HCT116 (cell line): ENCODE measurements at regions not wholly inside any gene's neighbourhood (a gene's known extent, or its start where the extent isn't known, plus 50 kb on each side); places are given as distances from the start of the nearest gene placed in this dataset.
"Not testable (repeated sequence)": the region's sequence is repeated elsewhere in the genome, so short reads cannot be mapped to it uniquely, and the experiment has no call there.

Source experiments
- ATAC-seq: fragments of 200-7000 bp; cut with Tn5 transposase; 2 replicates; pipeline ENCODE4 v1.9.1; 2020; ENCODE audit warnings: mild to moderate bottlenecking, moderate library complexity
- BruUV-seq: library from RNA; stranded (reverse); fragments of 400-500 nt; replicated peaks from 2 replicates; lab custom pipeline; 2021; lab: Mats Ljungman, UMichigan
- CTCF ChIA-PET: fragments of 300-600 bp; sonication (Branson Sonifier 250); formaldehyde crosslinking; loops from one replicate; lab custom pipeline; 2021; ENCODE audit warnings: antibody characterized with exemption; lab: Charles Lee
- POLR2A ChIA-PET: fragments of 300-600, 350-600 bp; sonication (Branson Sonifier 250); formaldehyde crosslinking; loops from one replicate; lab custom pipeline; 2021; ENCODE audit warnings: antibody characterized with exemption; lab: Charles Lee
- RAD21 ChIA-PET, 2 experiments: fragments of 300-600 bp; sonication (Branson Sonifier 250); formaldehyde crosslinking; loops; one replicate each; lab custom pipeline; 2023; ENCODE audit warnings: low total read pairs in 2 of 2; ENCODE audit not compliant: uncharacterized antibody in 2 of 2, unreplicated experiment in 2 of 2, low non-redundant PET in 1 of 2; lab: Charles Lee
- DNase-seq: peaks from one replicate; pipeline ENCODE4 v3.0.0-alpha.2; 2010; ENCODE audit warnings: low read depth, low spot score
- H2AFZ ChIP-seq: fragments of 200-600 bp; shearing (Covaris generic), sonication (generic); 2 replicates; pipeline ENCODE4 v1.6.1; 2017; ENCODE audit warnings: low read depth, mixed run types, mixed read lengths, antibody characterized with exemption, low read length; ENCODE audit not compliant: poor library complexity, severe bottlenecking
- H3K27ac ChIP-seq: 2 replicates; pipeline ENCODE4 v1.5.1; 2012; ENCODE audit warnings: low read depth, low read length
- H3K27me3 ChIP-seq: fragments of 200-600 bp; sonication (generic); 2 replicates; pipeline ENCODE4 v1.6.1; 2016; ENCODE audit warnings: mixed run types, low read length, mixed read lengths; ENCODE audit not compliant: insufficient read depth
- H3K36me3 ChIP-seq, 2 experiments: fragments of 200-500 bp in 1 of 2; fragments of 200-600 bp in 1 of 2; sonication (Bioruptor generic) in 1 of 2; sonication (generic) in 1 of 2; 2 replicates each; pipeline versions ENCODE4 v1.5.1 to v1.6.1; 2014 to 2016; ENCODE audit warnings: low read length in 2 of 2, inconsistent platforms in 1 of 2, mixed read lengths in 1 of 2, mixed run types in 1 of 2; ENCODE audit not compliant: insufficient read depth in 2 of 2, control insufficient read depth in 1 of 2
- H3K4me1 ChIP-seq, 2 experiments: fragments of 200-600 bp in 1 of 2; sonication (generic) in 1 of 2; 2 replicates each; pipeline versions ENCODE4 v1.5.1 to v1.6.1; 2012 to 2017; ENCODE audit warnings: low read length in 2 of 2, inconsistent platforms in 1 of 2, mild to moderate bottlenecking in 1 of 2, mixed read lengths in 1 of 2, mixed run types in 1 of 2, moderate library complexity in 1 of 2; ENCODE audit not compliant: insufficient read depth in 2 of 2, control insufficient read depth in 1 of 2
- H3K4me2 ChIP-seq: fragments of 200-600 bp; sonication (generic); 2 replicates; pipeline ENCODE4 v1.6.1; 2017; ENCODE audit warnings: mixed run types, low read length, mixed read lengths
- H3K4me3 ChIP-seq, 2 experiments: fragments of 200-600 bp in 1 of 2; sonication (generic) in 1 of 2; replicated peaks in 1 of 2; 2 replicates each; pipeline ENCODE4 v1.5.1; 2011 to 2016; ENCODE audit warnings: low read length in 2 of 2, control low read depth in 1 of 2, low read depth in 1 of 2, mild to moderate bottlenecking in 1 of 2, mixed read lengths in 1 of 2, mixed run types in 1 of 2
- H3K79me2 ChIP-seq: fragments of 200-600 bp; sonication (generic); 2 replicates; pipeline ENCODE4 v1.6.1; 2017; ENCODE audit warnings: mild to moderate bottlenecking, mixed run types, low read length, moderate library complexity, mixed read lengths; ENCODE audit not compliant: insufficient read depth
- H3K9ac ChIP-seq: fragments of 200-600 bp; sonication (generic); 2 replicates; pipeline ENCODE4 v1.6.1; 2016; ENCODE audit warnings: low read length, mixed read lengths
- H3K9me2 ChIP-seq: fragments of 200-600 bp; sonication (generic), shearing (Covaris generic); 2 replicates; pipeline ENCODE4 v1.6.1; 2017; ENCODE audit warnings: mixed run types, mild to moderate bottlenecking, moderate library complexity; ENCODE audit not compliant: insufficient read depth
- H3K9me3 ChIP-seq, 2 experiments: fragments of 200-500 bp in 1 of 2; fragments of 200-600 bp in 1 of 2; sonication (Bioruptor generic) in 1 of 2; sonication (generic) in 1 of 2; 2 replicates each; pipeline ENCODE4 v1.6.1; 2014 to 2017; ENCODE audit warnings: low read length in 2 of 2, mixed read lengths in 2 of 2, inconsistent platforms in 1 of 2, low read depth in 1 of 2, mild to moderate bottlenecking in 1 of 2, mixed run types in 1 of 2, moderate library complexity in 1 of 2; ENCODE audit not compliant: control insufficient read depth in 1 of 2, insufficient read depth in 1 of 2
- H4K20me1 ChIP-seq: fragments of 200-600 bp; sonication (generic), shearing (Covaris generic); 2 replicates; pipeline ENCODE4 v1.6.1; 2017; ENCODE audit warnings: mixed run types, mild to moderate bottlenecking, moderate library complexity; ENCODE audit not compliant: insufficient read depth
- EGR1 ChIP-seq: IDR thresholded peaks from 2 replicates; pipeline ENCODE4 v1.6.1; 2012; ENCODE audit warnings: low read depth
- ELF1 ChIP-seq: IDR thresholded peaks from 2 replicates; pipeline ENCODE4 v1.6.1; 2012; ENCODE audit warnings: low read depth, borderline replicate concordance
- MAX ChIP-seq: IDR thresholded peaks from 2 replicates; pipeline ENCODE4 v1.6.1; 2012
- POLR2AphosphoS5 ChIP-seq: IDR thresholded peaks from 2 replicates; pipeline ENCODE4 v1.6.1; 2011; ENCODE audit warnings: mild to moderate bottlenecking, low read depth, low read length, moderate library complexity
- SP1 ChIP-seq: IDR thresholded peaks from 2 replicates; pipeline ENCODE4 v1.6.1; 2012; ENCODE audit warnings: low read depth
- intact Hi-C: fragments of 100-400 bp; cut with micrococcal nuclease; formaldehyde crosslinking; loops from 2 replicates; pipeline ENCODE4 v1.10.0; 2022

- RAD21 ChIA-PET, result no interaction called here
- no peak for DNase-seq
- H3K9me2 ChIP-seq, result no peaks in the 10 kb centered on the region
- no peaks in the 10 kb centered on the region for H3K36me3 ChIP-seq
- no peaks in the 10 kb centered on the region for H3K9me3 ChIP-seq
- no peak for ATAC-seq
- H3K4me3 ChIP-seq, result no peak overlapping the region
- no peak for TF ChIP-seq SP1
- no peak for TF ChIP-seq POLR2AphosphoS5
- no peak for TF ChIP-seq MAX
- TF ChIP-seq EGR1, result no peak
- no peak for TF ChIP-seq ELF1
- no TSS peak for BruUV-seq
- POLR2A ChIA-PET, result no interaction called here
- H4K20me1 ChIP-seq, result no peaks in the 10 kb centered on the region
- H3K4me1 ChIP-seq, result peaks cover 0 to 5% of the 10 kb centered on the region in 2 experiments; a peak in 1 of 4 replicates
- intact Hi-C loops, result no loop called here
- H3K4me2 ChIP-seq, result no peak overlapping the region
- CTCF ChIA-PET, result no interaction called here
- no peaks in the 10 kb centered on the region for H3K79me2 ChIP-seq
- H3K9ac ChIP-seq, result no peak overlapping the region
- H3K27ac ChIP-seq, result no peak overlapping the region
- no peak overlapping the region for H2AFZ ChIP-seq
- H3K27me3 ChIP-seq, result 0 out of 2 replicates have a peak, but pooled peaks cover 3% of the 10 kb centered on the region
These were observed 159.0 kb downstream of the MYCN start for GRCh38 chr2:16099326-16099725.

GRCh38 chr2:16096962-16097361 lies 156.6 kb downstream of the MYCN start:
- BruUV-seq, result no TSS peak
- Histone ChIP-seq H3K4me3 (no peak overlapping the region), H3K4me2 (no peak overlapping the region), H4K20me1 (no peaks in the 10 kb centered on the region), H3K79me2 (no peaks in the 10 kb centered on the region), H3K36me3 (no peaks in the 10 kb centered on the region), H3K4me1 (peaks cover 0 to 5% of the 10 kb centered on the region in 2 experiments; a peak in 1 of 4 replicates), H2AFZ (no peak overlapping the region), H3K9ac (no peak overlapping the region), H3K9me3 (no peaks in the 10 kb centered on the region), H3K27me3 (no peaks in the 10 kb centered on the region), H3K9me2 (no peaks in the 10 kb centered on the region), H3K27ac (no peak overlapping the region)
- CTCF ChIA-PET, result no interaction called here
- TF ChIP-seq POLR2AphosphoS5 (no peak), ELF1 (no peak)
- ATAC-seq (no peak), DNase-seq (no peak)
- intact Hi-C loops, result no loop called here
- RAD21 ChIA-PET, result no interaction called here
- POLR2A ChIA-PET, result no interaction called here

GRCh38 chr2:16095483-16095882 lies 155.1 kb downstream of the MYCN start:
- H3K4me2 ChIP-seq, H3K27ac ChIP-seq, BruUV-seq, H3K9ac ChIP-seq, H3K4me1 ChIP-seq, H2AFZ ChIP-seq, CTCF ChIA-PET, intact Hi-C loops, H3K79me2 ChIP-seq, H3K9me2 ChIP-seq, H4K20me1 ChIP-seq, H3K9me3 ChIP-seq, ATAC-seq, POLR2A ChIA-PET, H3K4me3 ChIP-seq, H3K36me3 ChIP-seq, H3K27me3 ChIP-seq, DNase-seq: not testable (repeated sequence)
- RAD21 ChIA-PET, result interaction anchor here in 1 of 2 experiments (0.7 kb wide), 1 partner anchor 89 kb away, joined by 3 read pairs; no protein-coding TSS in a partner anchor
